Activated T-cell treated with anti-CD3 and anti-CD28 coated beads, Interleukin-2, amount 50 U/mL, for 72 hours (primary cell): ENCODE measurements at regions not wholly inside any gene's neighbourhood (a gene's known extent, or its start where the extent isn't known, plus 50 kb on each side); places are given as distances from the start of the nearest gene placed in this dataset.
A peak's percentile ranks its signal among the peaks of the same experiment; 100 is the strongest.

ENCODE experiments used
- ATAC-seq, 2 donors: fragments of 150-1000 bp; cut with Tn5 transposase; replicated peaks in 1 of 2; 2 replicates each; pipeline ENCODE4 v1.10.0; 2021; ENCODE audit warnings: moderate library complexity in 2 of 2, mild to moderate bottlenecking in 1 of 2
- DNase-seq, 2 donors: peaks; one replicate each; pipeline ENCODE4 v3.0.0; 2021 to 2022; ENCODE audit warnings: mixed read lengths in 1 of 2
- H3K27ac Mint-ChIP-seq: one replicate; pipeline ENCODE4 v1.8.0; 2022; ENCODE audit warnings: mild to moderate bottlenecking, moderate library complexity, mixed read lengths
- H3K27me3 Mint-ChIP-seq: one replicate; pipeline ENCODE4 v1.8.0; 2022; ENCODE audit warnings: low read depth, mixed read lengths
- H3K36me3 Mint-ChIP-seq, 2 donors: one replicate each; pipeline ENCODE4 v1.8.0; 2022; ENCODE audit warnings: mixed read lengths in 2 of 2, mild to moderate bottlenecking in 1 of 2; ENCODE audit not compliant: insufficient read depth in 2 of 2
- H3K4me1 Mint-ChIP-seq: one replicate; pipeline ENCODE4 v1.8.0; 2022; ENCODE audit warnings: low read depth, mixed read lengths
- H3K4me3 Mint-ChIP-seq, 2 donors: one replicate each; pipeline ENCODE4 v1.8.0; 2022; ENCODE audit warnings: mild to moderate bottlenecking in 2 of 2, mixed read lengths in 2 of 2, moderate library complexity in 2 of 2
- H3K9me3 Mint-ChIP-seq, 2 donors: one replicate each; pipeline ENCODE4 v1.8.0; 2022; ENCODE audit warnings: mixed read lengths in 2 of 2

DNA sequence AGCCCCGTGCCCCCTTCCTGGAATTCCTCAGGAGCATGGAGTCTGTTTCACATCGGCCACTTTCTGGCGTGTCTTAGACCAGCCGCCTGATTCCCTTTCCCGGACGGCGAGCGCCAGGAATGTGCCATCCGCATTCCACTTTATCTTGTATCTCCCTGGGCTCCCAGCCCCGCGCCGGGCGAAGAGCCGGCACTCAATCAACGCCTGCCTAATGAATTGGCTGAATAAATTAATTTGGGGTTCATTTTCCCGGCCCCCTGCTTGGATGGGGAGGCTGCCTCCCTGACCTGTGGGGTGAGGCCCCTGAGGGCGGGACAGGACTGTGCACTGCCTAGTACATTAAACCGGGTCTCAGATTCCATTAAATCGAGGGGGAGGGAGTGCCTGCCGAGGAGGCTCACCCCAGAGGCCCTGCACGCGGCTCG is 282.3 kb upstream of the TNRC6C start:
- H3K36me3 Mint-ChIP-seq, result peaks cover 2 to 4% of the 10 kb centered on the region in 2 donors
- H3K9me3 Mint-ChIP-seq, result no peaks in the 10 kb centered on the region
- no peak overlapping the region for H3K4me3 Mint-ChIP-seq
- ATAC-seq, result no peak
- no peak overlapping the region for H3K27ac Mint-ChIP-seq
- DNase-seq, result no peak
- no peaks in the 10 kb centered on the region for H3K27me3 Mint-ChIP-seq
- H3K4me1 Mint-ChIP-seq, result no peaks in the 10 kb centered on the region

GRCh38 chr17:77677211-77677610 is 281.3 kb upstream of the TNRC6C start:
- H3K4me3 Mint-ChIP-seq, result no peak overlapping the region
- no peaks in the 10 kb centered on the region for H3K9me3 Mint-ChIP-seq
- peaks cover 2 to 4% of the 10 kb centered on the region in 2 donors for H3K36me3 Mint-ChIP-seq
- no peaks in the 10 kb centered on the region for H3K27me3 Mint-ChIP-seq
- ATAC-seq (no peak), DNase-seq (no peak)
- no peak overlapping the region for H3K27ac Mint-ChIP-seq
- H3K4me1 Mint-ChIP-seq, result no peaks in the 10 kb centered on the region

- H3K27me3 Mint-ChIP-seq, result no peaks in the 10 kb centered on the region
- no peak for DNase-seq
These were observed 280.9 kb upstream of the TNRC6C start for GRCh38 chr17:77677630-77678029.

DNA sequence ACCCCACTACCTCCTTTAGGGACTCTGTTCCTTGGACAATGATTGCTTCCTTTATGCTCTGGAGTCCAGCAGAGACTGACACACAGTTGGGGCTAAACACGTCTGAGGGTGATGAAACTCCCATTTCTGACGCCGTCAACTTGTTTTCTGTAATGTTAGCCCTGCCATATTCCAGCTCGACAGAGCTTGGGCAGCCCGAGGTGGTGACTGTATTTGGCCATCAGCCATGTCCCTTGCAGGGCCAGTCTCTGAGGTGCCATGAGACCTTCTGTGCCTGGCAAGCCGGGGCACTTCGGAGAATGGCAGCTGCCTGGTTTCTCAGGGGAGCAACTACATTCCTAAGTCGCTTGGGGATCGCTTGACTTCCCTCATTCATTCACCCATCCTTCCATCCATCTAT is 278.9 kb upstream of the TNRC6C start:
- Mint-ChIP-seq H3K9me3 (no peaks in the 10 kb centered on the region), H3K36me3 (no peaks in the 10 kb centered on the region), H3K27me3 (no peaks in the 10 kb centered on the region), H3K27ac (no peak overlapping the region), H3K4me1 (no peaks in the 10 kb centered on the region), H3K4me3 (no peak overlapping the region)
- DNase-seq (no peak), ATAC-seq (no peak)

More at GRCh38 chr17:77677630-77678029, 280.9 kb upstream of the TNRC6C start:
- no peak overlapping the region for H3K27ac Mint-ChIP-seq
- no peak overlapping the region for H3K4me3 Mint-ChIP-seq
- no peak for ATAC-seq
- no peaks in the 10 kb centered on the region for H3K9me3 Mint-ChIP-seq
- H3K36me3 Mint-ChIP-seq, result peaks cover 2 to 4% of the 10 kb centered on the region in 2 donors
- H3K4me1 Mint-ChIP-seq, result no peaks in the 10 kb centered on the region

DNA sequence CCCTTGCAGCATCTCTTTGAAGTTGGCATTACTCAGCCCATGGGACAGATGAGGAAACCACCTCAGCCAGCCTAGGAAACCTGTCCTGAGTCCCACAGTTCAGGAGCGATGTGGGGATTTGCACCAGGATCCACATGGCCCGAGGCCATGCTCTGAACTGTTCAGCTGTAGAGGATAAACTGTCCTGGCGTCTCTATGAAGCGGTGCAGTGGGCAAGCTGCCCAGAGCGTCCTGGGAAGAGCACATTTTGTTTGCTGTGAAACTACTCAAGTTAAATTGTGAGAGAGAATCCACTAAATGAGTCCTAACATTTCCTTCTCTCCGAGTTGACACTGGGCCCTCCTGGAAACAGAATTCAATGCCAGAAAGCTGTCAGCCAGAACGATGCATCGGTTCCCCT is 276.6 kb upstream of the TNRC6C start:
- no peaks in the 10 kb centered on the region for H3K36me3 Mint-ChIP-seq
- peaks cover 8% of the 10 kb centered on the region for H3K27me3 Mint-ChIP-seq
- no peak overlapping the region for H3K27ac Mint-ChIP-seq
- H3K4me1 Mint-ChIP-seq, result no peaks in the 10 kb centered on the region
- H3K4me3 Mint-ChIP-seq, result no peak overlapping the region
- DNase-seq (no peak), ATAC-seq (no peak)
- H3K9me3 Mint-ChIP-seq, result peaks cover 0 to 3% of the 10 kb centered on the region in 2 donors

DNA sequence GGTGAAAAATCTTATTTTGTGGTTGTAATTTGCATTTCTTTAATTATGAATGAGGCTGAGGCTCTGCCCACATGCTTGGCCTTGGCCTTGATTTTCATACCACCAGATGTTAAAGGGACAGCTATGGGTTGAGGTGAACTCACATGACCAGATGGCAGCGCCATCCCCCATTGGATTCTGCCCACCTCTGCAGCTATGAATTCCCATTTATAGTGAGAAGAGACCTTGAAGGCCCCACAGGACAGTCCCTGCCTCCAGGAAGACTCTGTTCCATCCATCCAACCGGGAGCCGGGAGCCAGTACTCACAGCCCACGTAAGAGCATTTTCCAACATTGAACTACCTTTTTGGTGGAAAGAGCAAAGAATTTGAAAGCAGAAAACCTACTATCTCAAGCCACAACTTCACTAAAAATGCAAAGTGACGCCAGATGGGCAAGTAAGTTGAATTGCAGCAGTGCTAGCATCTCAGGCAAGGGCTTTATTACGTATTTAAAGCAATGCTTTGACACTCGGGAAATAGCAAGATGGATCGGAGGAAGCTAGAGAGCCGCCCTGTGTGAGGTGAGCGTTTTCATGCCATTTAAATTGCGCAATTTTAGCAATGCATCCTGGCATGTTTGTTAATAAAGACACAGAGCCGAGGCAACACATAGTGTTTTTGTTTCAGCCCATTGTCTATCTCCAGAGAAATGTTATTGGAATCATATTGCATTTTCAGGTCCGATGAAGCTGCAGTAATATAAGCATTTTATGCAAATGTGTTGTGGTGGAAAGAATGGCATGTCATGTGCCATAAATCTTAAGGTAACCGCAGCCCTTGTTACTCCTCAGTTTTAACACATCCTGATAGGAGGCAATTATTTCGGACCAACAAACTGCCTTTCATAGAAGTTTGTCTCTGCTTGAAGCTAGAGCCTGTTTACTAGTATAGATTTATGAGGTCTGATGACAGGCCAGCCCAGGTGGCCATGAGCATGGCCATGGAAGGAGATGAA is 273.4 kb upstream of the TNRC6C start:
- ATAC-seq (no peak), DNase-seq (no peak)
- Mint-ChIP-seq H3K4me1 (peaks cover under 1% of the 10 kb centered on the region), H3K4me3 (no peak overlapping the region), H3K9me3 (peaks cover 0 to 3% of the 10 kb centered on the region in 2 donors), H3K36me3 (no peaks in the 10 kb centered on the region), H3K27ac (no peak overlapping the region), H3K27me3 (peaks cover 8% of the 10 kb centered on the region)

DNA sequence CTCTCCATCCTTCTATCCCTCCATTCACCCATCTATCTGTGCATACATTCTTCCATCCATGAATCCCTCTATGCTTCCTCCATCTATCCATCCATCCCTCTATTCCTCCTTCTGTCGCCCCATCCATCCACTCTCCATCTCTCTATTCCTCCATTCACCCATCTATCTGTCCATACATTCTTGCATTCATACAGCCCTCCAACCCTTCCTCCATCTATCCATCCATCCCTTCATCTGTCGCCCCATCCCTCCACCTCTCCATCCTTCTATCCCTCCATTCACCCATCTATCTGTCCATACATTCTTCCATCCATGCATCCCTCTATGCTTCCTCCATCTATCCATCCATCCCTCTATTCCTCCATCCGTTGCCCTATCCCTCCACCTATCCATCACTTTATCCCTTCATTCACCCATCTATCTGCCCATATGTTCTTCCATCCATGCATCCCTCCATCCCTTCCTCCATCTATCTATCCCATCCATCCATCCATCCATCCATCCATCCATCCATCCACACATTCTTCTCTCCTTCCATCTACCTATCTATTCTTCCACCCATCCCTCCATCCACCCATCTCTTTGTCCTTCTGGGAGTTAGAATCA is 272.5 kb upstream of the TNRC6C start:
- H3K4me1 Mint-ChIP-seq, result peaks cover 10% of the 10 kb centered on the region
- H3K27ac Mint-ChIP-seq, result no peak overlapping the region
- no peaks in the 10 kb centered on the region for H3K36me3 Mint-ChIP-seq
- ATAC-seq (no peak), DNase-seq (no peak)
- no peak overlapping the region for H3K4me3 Mint-ChIP-seq
- H3K9me3 Mint-ChIP-seq, result peaks cover 0 to 3% of the 10 kb centered on the region in 2 donors
- peaks cover 11% of the 10 kb centered on the region for H3K27me3 Mint-ChIP-seq

- H3K4me1 Mint-ChIP-seq, result peaks cover 18% of the 10 kb centered on the region
- peaks cover 18% of the 10 kb centered on the region for H3K27me3 Mint-ChIP-seq
- no peaks in the 10 kb centered on the region for H3K36me3 Mint-ChIP-seq
- no peak overlapping the region for H3K4me3 Mint-ChIP-seq
- H3K9me3 Mint-ChIP-seq, result peaks cover 0 to 3% of the 10 kb centered on the region in 2 donors
- H3K27ac Mint-ChIP-seq, result no peak overlapping the region
- ATAC-seq (no peak), DNase-seq (no peak)
These were observed 271.6 kb upstream of the TNRC6C start for GRCh38 chr17:77686903-77687302.

DNA sequence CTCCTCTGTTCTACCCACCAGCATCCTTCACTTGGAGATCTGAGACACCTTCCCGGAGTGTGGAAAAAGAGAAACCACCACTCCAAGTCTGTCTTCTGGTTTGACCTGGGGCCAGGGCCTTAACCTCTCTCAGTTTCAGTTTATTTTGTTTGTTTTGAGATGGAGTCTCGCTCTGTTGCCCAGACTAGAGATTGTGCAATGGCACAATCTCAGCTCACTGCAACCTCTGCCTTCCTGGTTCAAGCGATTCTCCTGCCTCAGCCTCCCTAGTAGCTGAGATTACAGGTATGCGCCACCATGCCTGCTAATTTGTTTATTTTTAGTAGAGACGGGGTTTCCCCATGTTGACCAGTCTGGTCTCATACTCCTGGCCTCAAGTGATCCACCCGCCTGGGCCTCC is 271.1 kb upstream of the TNRC6C start:
- Mint-ChIP-seq H3K9me3 (peaks cover 0 to 3% of the 10 kb centered on the region in 2 donors), H3K4me1 (peaks cover 23% of the 10 kb centered on the region), H3K27ac (no peak overlapping the region), H3K36me3 (no peaks in the 10 kb centered on the region), H3K4me3 (no peak overlapping the region), H3K27me3 (peaks cover 18% of the 10 kb centered on the region)
- ATAC-seq (no peak), DNase-seq (no peak)

- Mint-ChIP-seq H3K9me3 (peaks cover 0 to 3% of the 10 kb centered on the region in 2 donors), H3K36me3 (no peaks in the 10 kb centered on the region), H3K27me3 (peaks cover 18% of the 10 kb centered on the region), H3K27ac (no peak overlapping the region), H3K4me1 (peaks cover 28% of the 10 kb centered on the region), H3K4me3 (no peak overlapping the region)
- ATAC-seq (no peak), DNase-seq (no peak)
These were observed 270.6 kb upstream of the TNRC6C start for GRCh38 chr17:77687921-77688320.

DNA sequence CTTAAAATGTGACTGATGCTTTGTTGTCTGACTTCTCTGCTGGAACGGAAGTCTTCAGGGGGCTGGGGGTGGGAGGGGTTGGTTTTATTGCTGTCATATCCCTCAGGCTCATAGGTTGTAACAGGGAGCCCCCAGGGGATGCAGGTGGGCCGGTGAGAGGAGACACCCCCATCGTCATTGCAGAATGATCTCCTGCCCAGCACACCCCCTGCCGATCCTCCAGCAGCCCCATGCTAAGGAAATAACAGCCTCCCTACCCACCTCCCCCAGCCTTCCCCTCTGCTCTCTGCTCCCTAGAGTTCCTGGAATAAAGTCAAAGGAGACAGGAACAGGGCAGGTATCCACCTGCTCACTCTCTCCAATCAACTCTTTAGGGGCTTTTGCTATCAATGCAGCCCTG is 270.1 kb upstream of the TNRC6C start:
- H3K4me3 Mint-ChIP-seq, result no peak overlapping the region
- H3K27ac Mint-ChIP-seq, result no peak overlapping the region
- peaks cover 0 to 3% of the 10 kb centered on the region in 2 donors for H3K9me3 Mint-ChIP-seq
- no peak for ATAC-seq
- no peak for DNase-seq
- H3K4me1 Mint-ChIP-seq, result peaks cover 33% of the 10 kb centered on the region
- H3K27me3 Mint-ChIP-seq, result peaks cover 18% of the 10 kb centered on the region
- H3K36me3 Mint-ChIP-seq, result no peaks in the 10 kb centered on the region

GRCh38 chr17:77690271-77691161 is 268.0 kb upstream of the TNRC6C start:
- no peaks in the 10 kb centered on the region for H3K36me3 Mint-ChIP-seq
- DNase-seq, result no peak
- no peak for ATAC-seq
- no peak overlapping the region for H3K27ac Mint-ChIP-seq
- peaks cover 0 to 3% of the 10 kb centered on the region in 2 donors for H3K9me3 Mint-ChIP-seq
- H3K27me3 Mint-ChIP-seq, result peaks cover 22% of the 10 kb centered on the region
- H3K4me1 Mint-ChIP-seq, result peaks cover 39% of the 10 kb centered on the region
- H3K4me3 Mint-ChIP-seq, result peak overlapping the region; percentile 44 to 50
